8988T (cell line): ENCODE measurements at regions not wholly inside any gene's neighbourhood (a gene's known extent, or its start where the extent isn't known, plus 50 kb on each side); places are given as distances from the start of the nearest gene placed in this dataset.

Source experiments
- DNase-seq: peaks from one replicate; pipeline ENCODE4 v3.0.0; 2011

GRCh38 chr18:14905350-14905749 lies 157.4 kb downstream of the ANKRD30B start:
- DNase-seq: no peak

- no peak for DNase-seq
Measured at GRCh38 chr18:14905979-14906378, 158.0 kb downstream of the ANKRD30B start.

GRCh38 chr18:14907420-14907819 lies 159.4 kb downstream of the ANKRD30B start:
- no peak for DNase-seq

GRCh38 chr18:14908541-14908940 lies 160.6 kb downstream of the ANKRD30B start:
- no peak for DNase-seq

GRCh38 chr18:14912967-14913366 lies 165.0 kb downstream of the ANKRD30B start:
- DNase-seq: no peak

GRCh38 chr18:14914121-14914520 lies 166.1 kb downstream of the ANKRD30B start:
- no peak for DNase-seq

- no peak for DNase-seq
Measured at GRCh38 chr18:14914771-14915170, 166.8 kb downstream of the ANKRD30B start.

GRCh38 chr18:14916181-14916580 lies 168.2 kb downstream of the ANKRD30B start:
- DNase-seq: no peak

- DNase-seq: no peak
Measured at GRCh38 chr18:14916851-14917250, 168.9 kb downstream of the ANKRD30B start.

GRCh38 chr18:14917311-14917710 lies 169.3 kb downstream of the ANKRD30B start:
- DNase-seq: no peak

- DNase-seq: no peak
Measured at GRCh38 chr18:14919666-14920065, 171.7 kb downstream of the ANKRD30B start.

GRCh38 chr18:14921031-14921430 lies 173.1 kb downstream of the ANKRD30B start:
- DNase-seq: no peak

- no peak for DNase-seq
Measured at GRCh38 chr18:14921547-14921946, 173.6 kb downstream of the ANKRD30B start.

GRCh38 chr18:14922031-14922430 lies 174.1 kb downstream of the ANKRD30B start:
- DNase-seq: no peak

GRCh38 chr18:14922965-14923565 lies 175.1 kb downstream of the ANKRD30B start:
- no peak for DNase-seq

GRCh38 chr18:14924226-14924625 lies 176.3 kb downstream of the ANKRD30B start:
- DNase-seq: no peak

- DNase-seq: no peak
Measured at GRCh38 chr18:14925281-14925709, 177.3 kb downstream of the ANKRD30B start.

- DNase-seq: no peak
Measured at GRCh38 chr18:14927701-14928100, 179.7 kb downstream of the ANKRD30B start.

- no peak for DNase-seq
Measured at GRCh38 chr18:14928396-14928795, 180.4 kb downstream of the ANKRD30B start.

- DNase-seq: no peak
Measured at GRCh38 chr18:14930076-14930475, 182.1 kb downstream of the ANKRD30B start.

GRCh38 chr18:14930576-14930975 lies 182.6 kb downstream of the ANKRD30B start:
- DNase-seq: no peak

GRCh38 chr18:14933049-14933851 lies 185.3 kb downstream of the ANKRD30B start:
- no peak for DNase-seq

GRCh38 chr18:14933964-14934363 lies 186.0 kb downstream of the ANKRD30B start:
- no peak for DNase-seq

GRCh38 chr18:14935210-14935609 lies 187.2 kb downstream of the ANKRD30B start:
- no peak for DNase-seq

- no peak for DNase-seq
Measured at GRCh38 chr18:14936313-14936712, 188.3 kb downstream of the ANKRD30B start.
